Endothelial cell of umbilical vein (primary cell): ENCODE measurements at regions not wholly inside any gene's neighbourhood (a gene's known extent, or its start where the extent isn't known, plus 50 kb on each side); places are given as distances from the start of the nearest gene placed in this dataset.

Experiments used
- CTCF ChIP-seq, 2 donors: IDR thresholded peaks; 1 replicate in 1 of 2; 2 replicates in 1 of 2; pipeline ENCODE4 v1.5.1; 2011; ENCODE audit warnings: low read length in 2 of 2, mild to moderate bottlenecking in 2 of 2, moderate library complexity in 2 of 2, control low read depth in 1 of 2, inconsistent platforms in 1 of 2, low read depth in 1 of 2; ENCODE audit not compliant: insufficient read depth in 1 of 2; ENCODE audit errors: extremely low read depth in 1 of 2
- EZH2 ChIP-seq: IDR thresholded peaks from 2 replicates; pipeline ENCODE4 v1.6.1; 2012; ENCODE audit warnings: borderline replicate concordance, low read depth, mild to moderate bottlenecking, moderate library complexity, low read length, inconsistent platforms; ENCODE audit not compliant: severe bottlenecking
- JUN ChIP-seq: IDR thresholded peaks from 2 replicates; pipeline ENCODE4 v1.6.1; 2011; ENCODE audit warnings: borderline replicate concordance, low read depth; ENCODE audit not compliant: insufficient read length, insufficient read depth
- MAX ChIP-seq: IDR thresholded peaks from 2 replicates; pipeline ENCODE4 v1.6.1; 2011; ENCODE audit not compliant: insufficient read depth, insufficient read length
- POLR2A ChIP-seq: IDR thresholded peaks from 2 replicates; pipeline ENCODE4 v1.6.1; 2012; ENCODE audit warnings: low read depth, mild to moderate bottlenecking, control low read depth, low read length

GRCh38 chr11:110514967-110515366, 85.2 kb downstream of the FDX1 start:
- TF ChIP-seq CTCF (IDR thresholded peaks at IDR 0.05; ENCODE audit: extremely low read depth in 1 of 2, insufficient read depth in 1 of 2, low read depth in 1 of 2, low read length in 2 of 2) (no peak), JUN (no peak), MAX (no peak), POLR2A (no peak), EZH2 (no peak)
